Nephron progenitor cell (in vitro differentiated cells): ENCODE measurements at regions not wholly inside any gene's neighbourhood (a gene's known extent, or its start where the extent isn't known, plus 50 kb on each side); places are given as distances from the start of the nearest gene placed in this dataset.
A peak's percentile ranks its signal among the peaks of the same experiment; 100 is the strongest.

Experiments used
- DNase-seq: peaks from one replicate; pipeline ENCODE4 v3.0.0; 2021
- H3K27ac Mint-ChIP-seq: 2 replicates; pipeline ENCODE4 v1.8.0; 2021; ENCODE audit warnings: mild to moderate bottlenecking, moderate library complexity, mixed read lengths
- H3K27me3 Mint-ChIP-seq: 2 replicates; pipeline ENCODE4 v1.8.0; 2021; ENCODE audit warnings: mild to moderate bottlenecking, low read depth, mixed read lengths; ENCODE audit not compliant: poor library complexity
- H3K36me3 Mint-ChIP-seq: 2 replicates; pipeline ENCODE4 v1.8.0; 2021; ENCODE audit warnings: low read depth, mixed read lengths
- H3K4me1 Mint-ChIP-seq: 2 replicates; pipeline ENCODE4 v1.8.0; 2021; ENCODE audit warnings: mixed read lengths
- H3K4me3 Mint-ChIP-seq: 2 replicates; pipeline ENCODE4 v1.8.0; 2021; ENCODE audit warnings: mild to moderate bottlenecking, moderate library complexity, mixed read lengths
- H3K9me3 Mint-ChIP-seq: 2 replicates; pipeline ENCODE4 v1.8.0; 2021; ENCODE audit warnings: mild to moderate bottlenecking, moderate library complexity, mixed read lengths
- TF ChIP-seq, protein P1 (sequence below): fragments of 200-600 bp; sonication (generic); IDR thresholded peaks from 2 replicates; pipeline ENCODE4 v1.5.0; 2021; ENCODE audit warnings: antibody characterized with exemption

DNA sequence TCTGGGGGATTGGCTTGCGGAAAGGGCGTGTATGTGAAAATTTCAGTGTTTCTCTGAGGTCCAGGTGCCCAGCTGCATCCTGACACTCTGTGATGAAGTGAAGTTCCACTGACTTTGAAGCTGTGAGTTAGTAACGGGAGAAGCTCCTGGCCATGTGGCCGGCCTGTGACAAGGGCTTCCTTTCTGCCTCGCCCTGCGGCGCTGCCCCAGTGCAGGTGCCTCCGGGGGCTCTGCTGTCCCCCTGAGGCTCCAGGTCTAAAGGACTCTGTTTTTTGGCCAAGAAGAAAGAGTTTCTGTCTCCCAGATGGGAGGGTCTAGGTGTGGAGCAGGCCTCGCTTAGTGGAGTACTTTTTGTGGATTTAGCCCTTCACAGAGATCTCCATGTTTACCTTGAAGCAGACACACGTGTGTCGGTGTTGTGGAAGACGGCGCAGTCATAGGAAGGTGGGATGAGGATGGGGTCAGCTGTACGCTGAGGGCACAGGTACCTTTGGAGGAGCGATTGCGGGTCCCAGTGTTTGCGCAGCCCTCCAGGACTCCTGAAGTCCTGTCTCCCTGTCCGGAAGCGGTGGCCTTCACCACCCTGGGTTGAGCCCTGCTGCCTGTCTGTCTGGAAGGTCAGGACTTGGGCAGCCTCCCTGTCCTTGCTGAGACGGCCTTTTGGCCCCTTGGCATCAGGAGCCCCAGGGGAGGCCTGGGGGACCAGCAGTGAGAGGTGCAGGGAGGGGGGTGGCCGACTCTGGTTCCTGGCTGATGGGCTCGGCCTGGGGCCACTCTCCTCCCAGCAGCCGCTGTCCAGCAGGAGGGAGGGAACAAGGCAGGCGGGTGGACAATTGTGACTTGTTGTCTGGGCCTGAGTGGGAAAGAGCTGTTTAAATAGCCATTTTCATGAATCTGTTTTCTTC, 1249.3 kb downstream of the BRD1 start:
- Mint-ChIP-seq H3K27me3 (peaks cover 21% of the 10 kb centered on the region), H3K9me3 (no peaks in the 10 kb centered on the region), H3K27ac (no peak overlapping the region), H3K36me3 (no peaks in the 10 kb centered on the region), H3K4me1 (peaks cover 19% of the 10 kb centered on the region), H3K4me3 (peak overlapping the region; percentile 62)
- TF ChIP-seq, protein P1, sequence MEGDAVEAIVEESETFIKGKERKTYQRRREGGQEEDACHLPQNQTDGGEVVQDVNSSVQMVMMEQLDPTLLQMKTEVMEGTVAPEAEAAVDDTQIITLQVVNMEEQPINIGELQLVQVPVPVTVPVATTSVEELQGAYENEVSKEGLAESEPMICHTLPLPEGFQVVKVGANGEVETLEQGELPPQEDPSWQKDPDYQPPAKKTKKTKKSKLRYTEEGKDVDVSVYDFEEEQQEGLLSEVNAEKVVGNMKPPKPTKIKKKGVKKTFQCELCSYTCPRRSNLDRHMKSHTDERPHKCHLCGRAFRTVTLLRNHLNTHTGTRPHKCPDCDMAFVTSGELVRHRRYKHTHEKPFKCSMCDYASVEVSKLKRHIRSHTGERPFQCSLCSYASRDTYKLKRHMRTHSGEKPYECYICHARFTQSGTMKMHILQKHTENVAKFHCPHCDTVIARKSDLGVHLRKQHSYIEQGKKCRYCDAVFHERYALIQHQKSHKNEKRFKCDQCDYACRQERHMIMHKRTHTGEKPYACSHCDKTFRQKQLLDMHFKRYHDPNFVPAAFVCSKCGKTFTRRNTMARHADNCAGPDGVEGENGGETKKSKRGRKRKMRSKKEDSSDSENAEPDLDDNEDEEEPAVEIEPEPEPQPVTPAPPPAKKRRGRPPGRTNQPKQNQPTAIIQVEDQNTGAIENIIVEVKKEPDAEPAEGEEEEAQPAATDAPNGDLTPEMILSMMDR, result no peak
- DNase-seq, result no peak

DNA sequence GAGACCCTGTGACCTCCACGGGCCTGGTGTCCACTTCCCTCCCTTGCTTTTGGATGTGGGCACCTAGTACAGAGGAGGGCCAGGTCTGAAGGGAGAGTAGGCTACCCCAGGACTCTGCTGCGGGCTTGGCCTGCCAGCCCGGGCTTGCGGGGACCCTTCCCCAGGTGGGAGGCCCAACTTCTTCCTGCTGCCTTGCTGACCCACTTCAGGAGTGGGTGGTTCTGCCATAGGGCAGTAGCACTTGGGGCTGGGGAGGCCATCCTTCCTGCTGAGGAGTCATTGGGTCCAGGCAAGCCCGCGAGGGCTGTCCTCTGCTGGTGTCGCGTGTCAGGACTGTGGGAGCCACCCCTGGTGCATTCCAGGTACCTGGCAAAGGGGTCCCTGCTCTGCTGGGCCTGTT, 1250.0 kb downstream of the BRD1 start:
- peaks cover 25% of the 10 kb centered on the region for H3K27me3 Mint-ChIP-seq
- no peaks in the 10 kb centered on the region for H3K9me3 Mint-ChIP-seq
- TF ChIP-seq, protein P1, result no peak
- H3K36me3 Mint-ChIP-seq, result no peaks in the 10 kb centered on the region
- no peak overlapping the region for H3K27ac Mint-ChIP-seq
- peaks cover 19% of the 10 kb centered on the region for H3K4me1 Mint-ChIP-seq
- peak overlapping the region; percentile 62 for H3K4me3 Mint-ChIP-seq
- no peak for DNase-seq

DNA sequence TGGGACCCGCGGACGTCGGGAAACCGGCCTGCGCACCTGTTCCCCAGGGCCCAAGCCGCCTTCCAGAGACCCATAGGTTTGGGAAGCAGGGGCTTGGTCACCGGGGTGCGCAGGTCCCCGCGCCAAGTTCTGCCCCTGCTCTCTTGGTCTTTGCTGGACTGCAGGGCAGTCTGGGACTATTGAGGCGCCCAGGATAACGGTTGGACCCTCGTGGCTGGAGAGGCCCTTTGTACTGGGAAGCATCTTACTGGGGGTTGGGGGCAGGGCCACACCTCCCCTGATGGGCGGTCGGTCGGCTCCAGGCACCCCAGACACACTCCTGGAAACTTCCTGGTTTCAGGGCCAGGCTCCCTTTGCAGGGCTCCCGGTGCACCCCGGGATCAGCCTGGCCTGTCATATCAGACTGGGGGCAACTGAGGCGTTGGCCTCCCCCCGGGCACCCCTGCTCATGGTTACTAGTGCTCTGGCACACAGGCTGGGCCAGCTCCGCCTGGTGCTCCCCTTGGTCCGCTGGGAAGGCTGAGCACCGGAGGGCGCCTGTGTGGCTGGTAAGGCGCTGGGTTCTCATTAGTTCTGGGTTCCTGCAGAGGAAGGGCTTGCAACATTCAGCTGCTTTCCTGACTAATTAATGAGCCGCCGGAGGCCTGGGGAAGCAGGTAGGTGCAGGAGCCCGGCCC, 1250.5 kb downstream of the BRD1 start:
- Mint-ChIP-seq H3K4me3 (peak overlapping the region; percentile 42), H3K9me3 (peaks cover 5% of the 10 kb centered on the region), H3K4me1 (peaks cover 19% of the 10 kb centered on the region), H3K36me3 (no peaks in the 10 kb centered on the region), H3K27ac (no peak overlapping the region), H3K27me3 (peaks cover 30% of the 10 kb centered on the region)
- TF ChIP-seq, protein P1, result no peak
- no peak for DNase-seq

DNA sequence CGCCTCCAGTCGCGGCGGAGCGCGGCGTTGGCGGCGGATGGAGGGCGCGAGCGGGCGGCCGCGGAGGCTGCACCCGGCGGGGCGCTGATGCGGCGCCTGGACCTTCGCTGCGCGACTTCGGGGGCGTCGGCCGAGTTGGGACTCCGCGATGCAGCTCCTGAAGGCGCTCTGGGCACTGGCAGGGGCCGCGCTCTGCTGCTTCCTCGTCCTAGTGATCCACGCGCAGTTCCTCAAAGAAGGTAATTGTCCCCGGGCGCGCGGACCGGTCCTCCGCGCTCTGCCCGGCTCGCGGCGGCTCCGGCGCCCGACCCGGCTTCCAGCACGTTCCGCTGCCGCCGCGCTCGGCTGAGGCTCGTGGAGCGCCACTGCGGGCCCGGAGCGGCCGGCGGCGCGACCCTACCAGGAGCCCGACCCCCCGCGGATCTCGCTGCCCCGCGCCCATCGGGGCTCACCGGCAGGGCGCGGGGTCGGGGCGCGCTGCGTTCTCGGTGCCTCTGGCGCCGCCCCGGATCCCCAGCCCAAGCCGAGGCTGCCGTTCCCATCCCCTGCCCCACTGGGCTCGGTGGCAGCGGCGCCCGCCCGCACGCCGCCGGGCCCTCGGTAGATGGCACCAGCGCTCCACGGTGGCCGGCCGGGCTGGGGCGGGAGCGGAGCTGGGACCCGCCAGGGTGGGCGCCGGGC, 1251.2 kb downstream of the BRD1 start:
- Mint-ChIP-seq H3K27me3 (peaks cover 35% of the 10 kb centered on the region), H3K4me1 (peaks cover 19% of the 10 kb centered on the region), H3K9me3 (peaks cover 12% of the 10 kb centered on the region), H3K4me3 (no peak overlapping the region), H3K36me3 (peaks cover 5% of the 10 kb centered on the region), H3K27ac (no peak overlapping the region)
- peak; percentile 80 for DNase-seq
- TF ChIP-seq, protein P1, result peak; percentile 53

DNA sequence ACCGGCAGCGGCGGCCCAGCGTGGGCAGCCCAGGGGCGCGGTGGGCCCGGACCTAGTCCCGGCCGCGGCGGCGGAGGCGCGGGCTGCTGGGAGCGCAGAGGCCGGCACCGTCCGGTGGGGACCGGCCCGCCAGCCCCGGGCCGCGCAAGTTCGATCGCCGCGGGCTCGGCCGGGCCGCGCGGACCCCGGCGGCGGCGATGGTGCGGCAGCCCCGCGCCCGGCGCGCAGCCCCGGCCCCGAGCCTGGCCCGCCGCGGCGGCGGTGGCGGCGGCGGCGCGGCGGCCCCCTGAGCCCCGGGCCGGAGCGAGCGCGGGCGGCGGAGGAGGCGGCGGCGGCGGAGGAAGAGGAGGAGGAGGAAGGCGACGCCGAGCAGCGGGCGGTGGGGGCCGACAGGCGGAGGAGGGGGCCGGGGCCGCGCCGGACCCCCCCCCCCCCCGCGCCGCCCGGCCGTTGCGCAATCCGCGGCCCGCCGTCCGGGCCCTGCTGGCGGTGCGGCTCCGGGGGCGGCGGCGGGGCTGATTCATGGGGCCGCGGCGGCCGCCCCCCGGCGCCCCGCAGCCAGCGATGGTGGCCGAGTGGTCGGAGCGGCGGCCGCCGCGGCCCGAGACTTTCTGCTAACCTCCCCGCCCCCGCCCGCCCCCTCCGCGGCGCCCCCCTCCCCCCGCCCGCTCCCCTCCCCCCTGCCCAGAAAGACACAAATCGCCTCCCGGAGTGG, 1251.9 kb downstream of the BRD1 start:
- H3K4me3 Mint-ChIP-seq, result no peak overlapping the region
- peaks cover 35% of the 10 kb centered on the region for H3K27me3 Mint-ChIP-seq
- H3K9me3 Mint-ChIP-seq, result peaks cover 18% of the 10 kb centered on the region
- TF ChIP-seq, protein P1, result no peak
- peaks cover 6% of the 10 kb centered on the region for H3K36me3 Mint-ChIP-seq
- no peak overlapping the region for H3K27ac Mint-ChIP-seq
- peaks cover 19% of the 10 kb centered on the region for H3K4me1 Mint-ChIP-seq
- DNase-seq, result peak; percentile 41
